Colonic mucosa (tissue), 4 donors: ENCODE measurements at regions not wholly inside any gene's neighbourhood (a gene's known extent, or its start where the extent isn't known, plus 50 kb on each side); places are given as distances from the start of the nearest gene placed in this dataset.

Source experiments
- DNase-seq: peaks from one replicate; pipeline ENCODE4 v3.0.0-alpha.2; 2020
- H3K27ac ChIP-seq: fragments of 200-600 bp; one replicate; pipeline ENCODE4 v1.8.0; 2021
- H3K27me3 ChIP-seq: fragments of 200-600 bp; one replicate; pipeline ENCODE4 v1.8.0; 2021
- H3K36me3 ChIP-seq: fragments of 200-600 bp; one replicate; pipeline ENCODE4 v1.8.0; 2021
- H3K4me1 ChIP-seq: fragments of 200-600 bp; one replicate; pipeline ENCODE4 v1.8.0; 2021; ENCODE audit warnings: mild to moderate bottlenecking
- H3K4me3 ChIP-seq: fragments of 200-600 bp; one replicate; pipeline ENCODE4 v1.8.0; 2021
- H3K9ac ChIP-seq, 2 donors: one replicate each; pipeline ENCODE4 v1.7.0; 2013; ENCODE audit warnings: control low read depth in 2 of 2, low read depth in 2 of 2, low read length in 2 of 2
- H3K9me3 ChIP-seq: fragments of 200-600 bp; one replicate; pipeline ENCODE4 v1.8.0; 2021
- CTCF ChIP-seq: fragments of 200-600 bp; IDR thresholded peaks from one replicate; pipeline ENCODE4 v1.8.0; 2022; ENCODE audit warnings: antibody characterized with exemption, mild to moderate bottlenecking
- intact Hi-C: fragments of 100-400 bp; cut with DNase I; formaldehyde crosslinking; loops from one replicate; pipeline ENCODE4 v1.14.1; 2022
- donor health status: healthy.
- donor health status: DM: no; HTN: no; CAD: no.
- donor health status: DM: no; HTN: no; CAD: no.

- no peak for DNase-seq
- intact Hi-C loops = no loop called here
Measured at GRCh38 chr1:105398909-105399308, 1649.2 kb downstream of the AMY1C start.

DNA sequence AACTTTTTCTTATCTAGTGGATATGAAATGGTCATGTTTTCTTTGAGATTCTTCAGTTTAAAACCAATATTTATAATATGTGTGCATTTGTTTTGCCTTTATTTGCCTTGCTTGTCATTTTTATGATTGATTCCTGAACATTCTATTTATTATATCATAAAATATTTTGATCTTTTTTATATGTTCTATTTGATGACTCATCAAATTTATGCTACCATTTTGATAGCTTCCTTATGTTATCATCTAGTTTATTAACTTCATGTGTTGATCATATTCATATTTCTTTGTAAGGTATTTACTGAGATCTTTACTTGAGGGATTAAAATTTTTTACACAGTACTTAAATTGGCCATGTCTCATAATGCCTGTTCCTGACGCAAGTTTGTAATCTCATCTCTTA lies 1650.0 kb downstream of the AMY1C start:
- intact Hi-C loops = no loop called here
- Histone ChIP-seq H3K27me3 (no peaks in the 10 kb centered on the region), H3K4me3 (no peak overlapping the region), H3K9me3 (no peaks in the 10 kb centered on the region), H3K9ac (no peak overlapping the region), H3K4me1 (no peaks in the 10 kb centered on the region), H3K27ac (no peak overlapping the region), H3K36me3 (no peaks in the 10 kb centered on the region)
- TF ChIP-seq CTCF = no peak
- DNase-seq = no peak

More at GRCh38 chr1:105398909-105399308, 1649.2 kb downstream of the AMY1C start:
- no peak overlapping the region for H3K27ac ChIP-seq
- TF ChIP-seq CTCF = no peak
- H3K36me3 ChIP-seq = no peaks in the 10 kb centered on the region
- no peaks in the 10 kb centered on the region for H3K9me3 ChIP-seq
- no peaks in the 10 kb centered on the region for H3K4me1 ChIP-seq
- no peaks in the 10 kb centered on the region for H3K27me3 ChIP-seq
- no peak overlapping the region for H3K4me3 ChIP-seq
- no peak overlapping the region for H3K9ac ChIP-seq

DNA sequence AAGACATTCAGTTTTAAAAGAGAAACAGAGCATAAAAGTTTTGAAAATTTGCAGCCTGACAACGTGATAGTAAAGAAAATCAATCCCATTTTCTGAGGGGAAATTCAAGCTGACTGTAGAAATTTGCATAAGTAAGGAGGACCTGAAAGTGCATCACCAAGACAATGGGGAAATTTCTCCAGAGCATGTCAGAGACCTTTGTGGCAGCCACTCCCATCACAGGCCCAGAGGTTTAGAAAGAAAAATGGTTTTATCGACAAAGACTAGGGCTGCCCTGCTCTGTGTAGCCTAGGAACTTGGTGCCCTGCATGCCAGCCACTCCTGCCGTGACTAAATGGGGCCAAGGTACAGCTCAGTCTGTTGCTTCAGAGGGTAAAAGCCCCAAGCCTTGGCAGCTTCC lies 1640.2 kb upstream of the PRMT6 start:
- H3K27me3 ChIP-seq = no peaks in the 10 kb centered on the region
- no peak overlapping the region for H3K27ac ChIP-seq
- no peak for DNase-seq
- intact Hi-C loops = no loop called here
- H3K4me3 ChIP-seq = no peak overlapping the region
- peaks cover 3% of the 10 kb centered on the region for H3K9me3 ChIP-seq
- no peak for TF ChIP-seq CTCF
- H3K4me1 ChIP-seq = no peaks in the 10 kb centered on the region
- no peak overlapping the region for H3K9ac ChIP-seq
- no peaks in the 10 kb centered on the region for H3K36me3 ChIP-seq

DNA sequence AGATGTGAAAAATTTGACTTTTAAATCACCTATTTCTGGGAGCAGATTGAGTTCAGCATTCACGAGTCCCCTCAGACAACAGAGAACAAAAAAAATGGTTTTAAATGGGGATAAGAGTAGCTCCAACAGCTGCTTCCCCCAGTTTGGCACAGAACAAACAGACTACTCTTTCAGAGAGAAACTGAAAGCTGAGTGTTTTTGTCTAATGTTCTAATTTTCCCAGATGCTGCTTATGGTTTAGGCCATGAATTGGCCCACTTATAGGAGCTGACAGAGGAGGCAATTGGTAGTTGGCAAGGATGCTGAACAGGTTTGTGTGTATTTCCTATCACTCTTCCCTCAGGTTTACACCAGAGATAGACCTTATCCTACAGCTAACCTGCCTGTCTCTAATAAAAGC lies 1637.4 kb upstream of the PRMT6 start:
- Histone ChIP-seq H3K9ac (no peak overlapping the region), H3K27ac (no peak overlapping the region), H3K4me3 (no peak overlapping the region), H3K27me3 (no peaks in the 10 kb centered on the region), H3K4me1 (no peaks in the 10 kb centered on the region), H3K36me3 (no peaks in the 10 kb centered on the region), H3K9me3 (no peaks in the 10 kb centered on the region)
- DNase-seq = no peak
- intact Hi-C loops = no loop called here
- no peak for TF ChIP-seq CTCF

- no peaks in the 10 kb centered on the region for H3K4me1 ChIP-seq
- intact Hi-C loops = no loop called here
- no peaks in the 10 kb centered on the region for H3K9me3 ChIP-seq
- no peak for TF ChIP-seq CTCF
- H3K36me3 ChIP-seq = no peaks in the 10 kb centered on the region
- no peak overlapping the region for H3K4me3 ChIP-seq
- no peaks in the 10 kb centered on the region for H3K27me3 ChIP-seq
- H3K27ac ChIP-seq = no peak overlapping the region
- DNase-seq = no peak
- no peak overlapping the region for H3K9ac ChIP-seq
Measured at GRCh38 chr1:105427543-105427942, 1628.9 kb upstream of the PRMT6 start.
